HUES48 (cell line): ENCODE measurements at regions not wholly inside any gene's neighbourhood (a gene's known extent, or its start where the extent isn't known, plus 50 kb on each side); places are given as distances from the start of the nearest gene placed in this dataset.

Experiments used
- H3K27ac ChIP-seq: one replicate; pipeline ENCODE4 v1.7.0; 2013; ENCODE audit warnings: low read depth, low read length, inconsistent platforms
- H3K27me3 ChIP-seq: 2 replicates; pipeline ENCODE4 v1.6.1; 2013; ENCODE audit warnings: mild to moderate bottlenecking, low read length; ENCODE audit not compliant: control insufficient read depth, insufficient read depth
- H3K36me3 ChIP-seq: 2 replicates; pipeline ENCODE4 v1.6.1; 2013; ENCODE audit warnings: low read length; ENCODE audit not compliant: control insufficient read depth, insufficient read depth
- H3K4me1 ChIP-seq: 2 replicates; pipeline ENCODE4 v1.6.1; 2013; ENCODE audit warnings: mild to moderate bottlenecking, low read length; ENCODE audit not compliant: control insufficient read depth, insufficient read depth
- H3K4me3 ChIP-seq: 2 replicates; pipeline ENCODE4 v1.5.1; 2013; ENCODE audit warnings: mild to moderate bottlenecking, low read depth, low read length
- H3K9ac ChIP-seq: 2 replicates; pipeline ENCODE4 v1.6.1; 2013; ENCODE audit warnings: mild to moderate bottlenecking, low read depth, low read length, moderate library complexity
- H3K9me3 ChIP-seq: 2 replicates; pipeline ENCODE4 v1.6.1; 2013; ENCODE audit warnings: low read length; ENCODE audit not compliant: control insufficient read depth, insufficient read depth

- no peaks in the 10 kb centered on the region for H3K4me1 ChIP-seq
- no peak overlapping the region for H3K27ac ChIP-seq
- no peak overlapping the region for H3K9ac ChIP-seq
- no peaks in the 10 kb centered on the region for H3K9me3 ChIP-seq
- no peak overlapping the region for H3K4me3 ChIP-seq
- H3K36me3 ChIP-seq = no peaks in the 10 kb centered on the region
- H3K27me3 ChIP-seq = no peaks in the 10 kb centered on the region
Measured at GRCh38 chr5:125140855-125141254, 394.4 kb upstream of the ZNF608 start.

- Histone ChIP-seq H3K4me3 (no peak overlapping the region), H3K36me3 (no peaks in the 10 kb centered on the region), H3K9ac (no peak overlapping the region), H3K27me3 (no peaks in the 10 kb centered on the region), H3K27ac (no peak overlapping the region), H3K9me3 (no peaks in the 10 kb centered on the region), H3K4me1 (no peaks in the 10 kb centered on the region)
Measured at GRCh38 chr5:125142458-125142857, 396.0 kb upstream of the ZNF608 start.

GRCh38 chr5:125143011-125143410 is 396.6 kb upstream of the ZNF608 start:
- Histone ChIP-seq H3K9me3 (no peaks in the 10 kb centered on the region), H3K27ac (no peak overlapping the region), H3K4me3 (no peak overlapping the region), H3K27me3 (no peaks in the 10 kb centered on the region), H3K4me1 (no peaks in the 10 kb centered on the region), H3K9ac (no peak overlapping the region), H3K36me3 (no peaks in the 10 kb centered on the region)

- Histone ChIP-seq H3K9ac (no peak overlapping the region), H3K27ac (no peak overlapping the region), H3K9me3 (no peaks in the 10 kb centered on the region), H3K27me3 (no peaks in the 10 kb centered on the region), H3K4me1 (peaks cover 38% of the 10 kb centered on the region), H3K4me3 (no peak overlapping the region), H3K36me3 (no peaks in the 10 kb centered on the region)
Measured at GRCh38 chr5:125148076-125148475, 401.6 kb upstream of the ZNF608 start.

DNA sequence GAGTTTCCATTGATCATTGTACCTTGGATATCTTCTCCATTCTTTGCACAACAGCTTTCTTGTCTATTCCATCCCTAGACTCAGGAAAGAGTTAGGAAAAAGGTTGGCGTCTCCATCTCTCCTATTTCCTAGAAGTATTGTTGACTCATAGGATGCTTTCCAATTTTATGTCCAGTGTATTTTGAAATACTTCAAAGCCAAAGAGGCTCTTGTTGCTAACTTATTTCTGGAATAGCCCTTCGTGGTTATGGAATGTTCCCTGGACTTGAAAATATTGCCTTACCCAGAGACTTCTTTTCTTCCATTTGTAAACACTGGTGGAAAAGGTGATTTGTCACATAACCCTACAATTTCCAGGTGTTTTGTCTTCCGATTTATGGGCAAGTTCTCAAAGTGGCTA is 402.3 kb upstream of the ZNF608 start:
- no peak overlapping the region for H3K9ac ChIP-seq
- no peaks in the 10 kb centered on the region for H3K9me3 ChIP-seq
- H3K4me3 ChIP-seq = no peak overlapping the region
- H3K36me3 ChIP-seq = no peaks in the 10 kb centered on the region
- no peaks in the 10 kb centered on the region for H3K27me3 ChIP-seq
- H3K4me1 ChIP-seq = peaks cover 38% of the 10 kb centered on the region
- no peak overlapping the region for H3K27ac ChIP-seq

GRCh38 chr5:125149110-125149509 is 402.7 kb upstream of the ZNF608 start:
- H3K36me3 ChIP-seq = no peaks in the 10 kb centered on the region
- peaks cover 38% of the 10 kb centered on the region for H3K4me1 ChIP-seq

GRCh38 chr5:125149527-125149926 is 403.1 kb upstream of the ZNF608 start:
- Histone ChIP-seq H3K36me3 (no peaks in the 10 kb centered on the region), H3K27ac (no peak overlapping the region), H3K4me3 (no peak overlapping the region), H3K9me3 (no peaks in the 10 kb centered on the region), H3K27me3 (no peaks in the 10 kb centered on the region), H3K4me1 (peaks cover 38% of the 10 kb centered on the region), H3K9ac (no peak overlapping the region)

More at GRCh38 chr5:125149110-125149509, 402.7 kb upstream of the ZNF608 start:
- no peak overlapping the region for H3K4me3 ChIP-seq
- H3K27ac ChIP-seq = no peak overlapping the region
- no peak overlapping the region for H3K9ac ChIP-seq
- no peaks in the 10 kb centered on the region for H3K9me3 ChIP-seq
- H3K27me3 ChIP-seq = no peaks in the 10 kb centered on the region

DNA sequence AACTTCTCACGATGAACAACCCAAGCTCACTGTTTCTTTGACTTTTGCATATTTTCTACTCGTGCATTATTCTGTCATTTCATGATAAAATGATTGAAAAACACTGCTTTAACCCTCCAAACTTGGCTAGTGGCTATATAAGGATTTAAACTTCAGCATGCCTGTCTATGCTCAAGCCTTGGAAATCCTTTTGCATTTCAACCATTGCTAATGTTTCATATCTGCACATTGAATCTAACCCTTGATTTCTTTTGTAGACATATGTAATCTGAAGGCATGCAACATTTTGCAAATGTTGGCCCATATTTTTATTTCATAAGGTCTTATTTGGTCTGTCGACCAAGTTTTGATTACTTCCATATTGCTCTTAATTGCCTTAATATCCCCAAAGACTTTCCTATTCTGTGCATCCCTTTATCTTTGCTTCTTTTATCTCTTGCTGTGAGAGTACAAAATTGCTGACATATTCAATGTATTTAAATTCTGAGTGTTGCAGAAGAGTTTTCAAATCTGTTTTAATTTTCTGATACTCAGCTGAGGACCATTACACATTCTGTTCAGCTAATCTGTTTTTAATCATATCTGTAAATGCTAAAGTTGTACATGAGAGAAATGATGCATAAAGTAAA is 403.7 kb upstream of the ZNF608 start:
- Histone ChIP-seq H3K9me3 (no peaks in the 10 kb centered on the region), H3K36me3 (no peaks in the 10 kb centered on the region), H3K4me3 (no peak overlapping the region), H3K4me1 (peaks cover 38% of the 10 kb centered on the region), H3K9ac (no peak overlapping the region), H3K27ac (no peak overlapping the region), H3K27me3 (no peaks in the 10 kb centered on the region)

DNA sequence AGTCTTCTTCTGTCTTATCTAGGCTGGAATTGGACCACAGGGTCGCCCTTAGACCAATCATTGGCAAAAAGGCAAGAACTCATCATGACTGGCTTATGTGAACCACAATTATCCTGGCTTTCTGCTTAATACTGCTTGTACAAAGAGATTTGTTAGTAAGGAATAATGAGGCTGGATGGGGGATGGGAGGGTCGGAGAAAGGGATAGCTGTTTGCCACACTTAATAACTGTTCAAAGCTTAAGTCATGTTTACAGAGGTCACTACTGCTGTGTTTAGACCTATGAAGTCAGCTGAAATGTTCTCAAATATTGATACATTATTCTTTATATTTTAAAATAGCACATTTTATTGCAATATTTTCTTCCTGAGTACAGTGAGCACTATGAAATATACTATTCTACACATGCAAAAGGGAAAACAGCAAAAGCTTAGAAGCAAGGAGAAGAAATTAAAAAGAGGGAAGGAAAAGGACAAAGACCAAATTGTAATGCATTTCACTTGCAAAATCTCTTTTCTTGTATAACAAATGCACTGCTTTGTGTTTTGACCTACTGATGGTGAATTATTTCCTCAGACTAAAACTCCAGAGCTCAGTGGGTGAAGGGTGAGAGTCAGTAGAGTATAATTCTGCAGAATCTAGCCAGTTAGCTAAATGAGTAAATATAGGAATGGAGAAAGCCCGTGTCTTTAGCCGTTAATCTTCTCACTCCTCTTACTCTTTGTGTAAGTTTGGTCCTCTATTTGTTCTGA is 404.9 kb upstream of the ZNF608 start:
- peak overlapping the region; percentile 63 for H3K27ac ChIP-seq
- no peaks in the 10 kb centered on the region for H3K27me3 ChIP-seq
- H3K9ac ChIP-seq = peak overlapping the region; percentile 10; the same call in 1 of the 2 replicates
- H3K4me1 ChIP-seq = peaks cover 38% of the 10 kb centered on the region
- no peaks in the 10 kb centered on the region for H3K9me3 ChIP-seq
- 0 out of 2 replicates have a peak overlapping the region, but pooled peaks have one; percentile 26 for H3K4me3 ChIP-seq
- H3K36me3 ChIP-seq = no peaks in the 10 kb centered on the region

- 0 out of 2 replicates have a peak overlapping the region, but pooled peaks have one; percentile 26 for H3K4me3 ChIP-seq
- peak overlapping the region; percentile 63 for H3K27ac ChIP-seq
- no peaks in the 10 kb centered on the region for H3K9me3 ChIP-seq
Measured at GRCh38 chr5:125152044-125152443, 405.6 kb upstream of the ZNF608 start.

DNA sequence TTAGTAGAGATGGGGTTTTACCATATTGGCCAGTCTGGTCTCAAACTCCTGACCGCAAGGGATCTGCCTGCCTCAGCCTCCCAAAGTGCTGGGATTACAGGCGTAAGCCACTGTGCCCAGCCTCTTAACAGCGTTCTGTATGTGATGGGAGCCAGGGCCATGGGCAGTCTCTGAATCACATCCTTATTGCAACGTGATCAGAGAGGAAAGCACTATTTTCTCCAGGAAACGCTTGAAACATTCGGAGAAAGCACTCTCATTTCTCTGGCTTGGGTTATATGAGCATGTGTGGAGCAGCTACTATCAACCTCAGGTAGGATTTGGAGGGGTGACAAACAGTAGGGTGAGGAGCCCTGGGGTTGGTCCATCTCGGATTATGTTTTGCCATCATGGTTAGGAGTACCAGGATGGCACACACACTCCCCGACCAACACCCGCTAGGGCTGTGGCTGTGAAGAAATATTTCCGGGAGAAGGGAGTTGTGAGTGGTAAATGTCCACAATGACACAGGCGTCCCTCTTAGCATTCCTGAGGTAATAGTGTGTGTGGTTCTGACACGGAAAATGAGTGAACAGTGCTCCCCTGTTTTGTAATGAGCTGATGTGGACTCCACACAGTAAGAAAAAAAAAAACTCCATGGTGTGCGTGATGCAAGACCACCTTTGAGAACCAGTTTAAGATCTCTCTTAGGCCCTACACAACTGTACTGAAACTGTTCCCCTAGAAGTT is 406.2 kb upstream of the ZNF608 start:
- Histone ChIP-seq H3K4me1 (peaks cover 49% of the 10 kb centered on the region), H3K27me3 (no peaks in the 10 kb centered on the region), H3K36me3 (no peaks in the 10 kb centered on the region), H3K27ac (no peak overlapping the region), H3K9ac (no peak overlapping the region), H3K4me3 (no peak overlapping the region), H3K9me3 (no peaks in the 10 kb centered on the region)

More at GRCh38 chr5:125152044-125152443, 405.6 kb upstream of the ZNF608 start:
- no peaks in the 10 kb centered on the region for H3K27me3 ChIP-seq
- H3K36me3 ChIP-seq = no peaks in the 10 kb centered on the region
- H3K4me1 ChIP-seq = peaks cover 43% of the 10 kb centered on the region
- peak overlapping the region; percentile 10; the same call in 1 of the 2 replicates for H3K9ac ChIP-seq
